GM21367 (cell line): ENCODE measurements at regions not wholly inside any gene's neighbourhood (a gene's known extent, or its start where the extent isn't known, plus 50 kb on each side); places are given as distances from the start of the nearest gene placed in this dataset.
"Not testable (repeated sequence)": the region's sequence is repeated elsewhere in the genome, so short reads cannot be mapped to it uniquely, and the experiment has no call there.

Experiments
- ATAC-seq: cut with Tn5 transposase; IDR thresholded peaks from one replicate; pipeline ENCODE4 v1.9.1; 2021; ENCODE audit not compliant: unreplicated experiment

GRCh38 chr7:15836651-15837050 is 150.2 kb upstream of the MEOX2 start:
- ATAC-seq = no peak

GRCh38 chr7:15836041-15836440 is 149.6 kb upstream of the MEOX2 start:
- ATAC-seq = no peak

DNA sequence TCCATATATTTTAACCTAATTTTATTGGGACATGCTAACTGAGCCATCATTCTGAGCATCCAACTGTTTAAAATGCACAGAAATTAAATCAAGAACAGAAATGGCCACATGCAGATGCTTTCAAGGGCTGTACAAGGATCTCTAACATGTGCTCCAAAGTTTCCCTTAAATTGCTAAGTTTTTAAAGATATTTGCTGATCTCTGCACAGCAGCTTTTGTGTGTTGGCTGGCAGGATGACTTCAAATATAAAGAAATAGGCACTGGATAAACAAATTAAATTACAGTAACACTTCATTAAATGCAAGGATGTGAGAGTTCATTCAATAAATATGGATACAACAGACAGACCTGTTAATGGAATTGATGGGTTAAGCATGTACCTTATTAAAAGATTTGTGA is 148.0 kb upstream of the MEOX2 start:
- ATAC-seq = no peak

DNA sequence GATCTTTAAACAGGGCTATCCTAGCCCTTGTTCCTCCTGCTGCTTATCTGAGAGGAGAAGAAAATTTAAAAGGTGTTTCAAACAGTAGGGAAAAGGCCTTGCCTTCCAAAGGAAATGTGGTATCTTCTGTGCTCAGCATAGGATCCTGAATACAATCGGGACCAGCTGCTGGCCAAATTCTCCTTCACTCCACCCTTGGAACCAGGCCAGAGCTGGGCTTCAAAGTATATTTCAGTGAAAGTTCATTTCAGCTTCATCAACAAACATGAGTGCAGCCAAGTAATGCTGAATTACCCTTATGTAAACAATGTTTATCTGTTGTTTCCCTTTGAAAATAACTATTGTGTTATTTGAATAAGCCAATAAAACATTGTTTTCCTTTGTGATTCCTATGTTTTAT is 146.5 kb upstream of the MEOX2 start:
- no peak for ATAC-seq

- ATAC-seq = no peak
These were observed 145.1 kb upstream of the MEOX2 start for GRCh38 chr7:15831606-15832005.

DNA sequence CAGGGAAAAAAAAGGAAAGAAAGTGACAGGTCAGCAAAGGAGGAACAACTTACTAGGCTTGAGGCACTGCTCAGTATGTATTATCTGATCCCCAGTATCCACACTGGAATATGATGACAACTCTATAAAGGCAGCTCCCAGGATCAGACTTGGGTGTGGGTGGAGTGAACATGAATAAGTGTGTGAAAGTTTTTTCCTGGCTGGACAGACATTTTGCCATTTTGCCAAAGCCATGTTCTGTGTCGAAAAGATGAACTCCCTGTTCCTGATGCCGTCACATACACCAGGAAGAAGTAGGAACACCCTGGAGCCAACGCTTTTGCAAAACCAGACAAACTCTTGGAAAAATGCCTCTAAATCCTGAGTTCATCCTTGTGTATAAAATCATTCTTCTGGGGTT is 143.2 kb upstream of the MEOX2 start:
- no peak for ATAC-seq

- ATAC-seq = no peak
These were observed 142.4 kb upstream of the MEOX2 start for GRCh38 chr7:15828881-15829280.

- no peak for ATAC-seq
These were observed 135.3 kb upstream of the MEOX2 start for GRCh38 chr7:15821484-15822427.

DNA sequence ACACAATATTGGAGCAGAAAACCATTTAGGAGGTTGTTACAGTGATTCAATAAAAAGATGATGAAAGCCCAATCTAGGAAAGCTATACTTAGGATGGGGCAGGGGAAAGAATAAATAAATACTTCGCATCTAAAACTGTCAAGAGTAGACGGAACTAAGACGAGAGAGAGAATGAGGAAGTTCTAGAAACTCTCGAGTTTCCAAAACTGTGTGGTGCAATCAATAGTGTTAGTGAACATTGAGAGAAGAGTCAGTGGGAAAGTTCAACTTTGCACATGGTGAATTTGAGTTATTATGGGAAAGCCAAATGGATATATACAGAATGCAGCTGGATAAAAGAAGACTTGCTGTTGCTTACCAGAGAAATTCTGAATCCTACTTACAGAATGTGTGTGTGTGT is 133.8 kb upstream of the MEOX2 start:
- ATAC-seq = no peak

GRCh38 chr7:15816835-15817426 is 130.4 kb upstream of the MEOX2 start:
- no peak for ATAC-seq

GRCh38 chr7:15813448-15813847 is 127.0 kb upstream of the MEOX2 start:
- ATAC-seq = no peak

GRCh38 chr7:15810383-15810782 is 123.9 kb upstream of the MEOX2 start:
- not testable (repeated sequence) for ATAC-seq

GRCh38 chr7:15809936-15810335 is 123.5 kb upstream of the MEOX2 start:
- ATAC-seq = not testable (repeated sequence)

DNA sequence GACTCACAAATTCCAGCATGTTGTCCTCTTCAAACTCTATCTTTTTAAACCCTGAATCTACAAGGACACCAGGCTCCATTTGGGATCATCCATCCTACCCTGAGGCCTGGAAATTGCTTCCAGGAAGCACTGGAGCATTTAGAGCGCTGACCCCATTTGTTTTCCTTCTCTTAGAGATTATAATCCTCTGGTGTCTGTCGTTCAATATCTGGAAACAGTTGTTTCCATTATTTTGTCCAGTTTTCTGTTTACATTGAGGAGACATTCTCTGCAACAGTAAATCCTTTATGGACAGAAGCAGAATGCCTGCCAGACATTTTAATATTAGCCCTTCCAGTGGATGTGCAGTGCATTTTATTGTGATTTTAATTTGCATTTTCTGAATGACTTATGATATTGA is 119.4 kb upstream of the MEOX2 start:
- ATAC-seq = no peak

GRCh38 chr7:15802425-15802824 is 115.9 kb upstream of the MEOX2 start:
- no peak for ATAC-seq

DNA sequence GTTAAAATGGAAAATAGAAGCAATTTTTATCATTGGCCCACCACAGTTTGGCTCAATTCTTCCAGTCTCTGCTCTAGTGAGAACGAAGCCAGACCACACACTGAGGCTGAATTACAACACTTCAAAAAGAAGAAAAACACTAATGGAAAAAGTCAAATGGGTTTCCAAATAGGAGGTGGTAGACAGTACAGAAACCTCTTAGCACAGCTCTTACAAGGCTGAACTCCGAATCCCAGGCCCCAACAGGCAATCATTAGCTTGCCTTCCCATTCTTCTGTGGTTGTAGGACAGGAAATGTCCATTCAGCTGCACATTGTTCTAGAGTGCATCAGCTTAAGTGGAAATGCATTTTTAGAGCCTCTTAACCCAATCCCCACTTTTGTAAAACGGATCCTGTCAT is 115.1 kb upstream of the MEOX2 start:
- no peak for ATAC-seq

- no peak for ATAC-seq
These were observed 114.6 kb upstream of the MEOX2 start for GRCh38 chr7:15801041-15801440.

DNA sequence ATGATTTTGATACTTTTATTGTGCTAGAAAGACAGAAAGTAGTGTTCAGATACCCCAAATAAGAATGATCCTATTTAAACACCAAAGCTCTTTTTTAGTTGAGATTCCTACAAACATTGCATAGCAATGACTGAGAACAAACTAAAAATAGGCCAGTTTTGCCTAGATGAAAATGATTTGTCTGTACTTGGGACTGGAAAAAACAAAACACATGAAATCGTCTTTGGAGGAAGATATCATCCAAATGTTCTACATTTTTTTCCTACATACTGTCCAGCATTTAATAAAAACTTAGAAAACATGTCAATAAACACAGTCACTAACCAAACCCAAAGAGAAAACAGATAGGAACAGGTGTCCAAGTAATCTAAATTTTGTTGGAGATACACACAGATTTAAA is 111.6 kb upstream of the MEOX2 start:
- no peak for ATAC-seq

DNA sequence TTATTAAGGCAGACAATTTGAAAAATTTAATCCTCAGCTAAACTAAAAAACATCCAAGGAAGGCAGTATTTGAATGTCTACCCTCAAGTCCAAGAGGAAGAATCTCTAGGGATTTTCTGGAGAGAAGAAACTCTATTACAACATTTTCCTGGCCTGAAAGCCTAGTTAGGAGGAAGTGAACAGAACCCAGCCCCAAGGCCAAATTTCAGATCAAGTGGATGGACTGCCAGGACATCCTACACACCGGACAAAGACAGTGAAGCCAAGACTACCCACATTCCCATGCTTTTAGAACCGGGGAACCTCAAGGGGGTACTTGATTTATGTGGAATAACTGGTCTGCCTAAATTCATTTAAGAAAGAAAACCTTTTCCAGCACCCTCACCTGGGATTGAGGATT is 108.9 kb upstream of the MEOX2 start:
- no peak for ATAC-seq

- no peak for ATAC-seq
These were observed 108.3 kb upstream of the MEOX2 start for GRCh38 chr7:15794801-15795200.

- ATAC-seq = no peak
These were observed 98.2 kb upstream of the MEOX2 start for GRCh38 chr7:15784694-15785030.

DNA sequence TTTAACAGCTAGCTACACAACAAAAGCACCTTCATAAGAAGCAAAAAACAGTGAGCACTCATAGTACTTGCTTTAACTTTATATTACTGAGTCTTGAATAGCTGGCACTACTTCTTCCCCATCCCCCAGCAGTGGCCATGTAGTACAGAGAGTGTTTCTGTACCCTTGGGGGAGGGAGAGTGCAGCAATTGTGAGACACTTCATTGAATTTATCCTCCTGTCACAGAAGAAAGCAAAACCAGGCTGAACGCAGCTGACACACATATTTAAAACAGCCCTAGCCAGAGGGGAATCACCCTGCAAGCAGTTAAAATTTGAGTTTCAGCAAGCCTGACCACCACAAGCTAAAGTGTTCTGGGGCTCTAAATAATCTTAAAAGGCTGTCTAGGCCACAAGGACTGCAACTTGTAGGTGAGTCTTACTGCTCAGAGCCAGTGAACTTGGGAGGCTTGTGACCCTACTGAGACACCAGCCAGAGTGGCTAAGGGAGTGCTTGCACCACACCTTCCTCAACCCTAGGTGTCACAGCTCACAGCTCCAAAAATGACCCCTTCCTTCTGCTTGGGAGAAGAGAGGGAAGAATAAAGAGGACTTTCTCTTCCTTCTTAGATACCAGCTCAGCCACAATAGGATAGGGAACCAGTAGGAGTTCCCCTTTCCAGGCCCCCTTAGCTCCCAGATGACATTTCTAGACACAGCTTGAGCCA is 97.7 kb upstream of the MEOX2 start:
- no peak for ATAC-seq
